SK-N-SH (cell line): ENCODE measurements at regions not wholly inside any gene's neighbourhood (a gene's known extent, or its start where the extent isn't known, plus 50 kb on each side); places are given as distances from the start of the nearest gene placed in this dataset.
A peak's percentile ranks its signal among the peaks of the same experiment; 100 is the strongest.

ENCODE experiments used
- EP300 ChIP-seq, 2 experiments: IDR thresholded peaks; 2 replicates each; pipeline versions ENCODE4 v1.4.0 to v1.6.1; 2012; ENCODE audit warnings: borderline replicate concordance in 1 of 2, low read depth in 1 of 2, low read length in 1 of 2
- RAD21 ChIP-seq: IDR thresholded peaks from 2 replicates; pipeline ENCODE4 v1.6.1; 2012; ENCODE audit warnings: mild to moderate bottlenecking, low read length
- RXRA ChIP-seq: IDR thresholded peaks from 2 replicates; pipeline ENCODE4 v1.4.0; 2012; ENCODE audit warnings: low read depth, mild to moderate bottlenecking, borderline replicate concordance
- YY1 ChIP-seq: IDR thresholded peaks from 2 replicates; pipeline ENCODE4 v1.4.0; 2012; ENCODE audit warnings: low read depth, mild to moderate bottlenecking
- TF ChIP-seq, protein P1 (sequence below): fragments of 200-600 bp; sonication (generic); IDR thresholded peaks from 2 replicates; pipeline ENCODE4 v1.6.1; 2017; ENCODE audit warnings: antibody characterized with exemption, mild to moderate bottlenecking, moderate library complexity
- TF ChIP-seq, protein P2 (sequence below): IDR thresholded peaks from 2 replicates; pipeline ENCODE4 v1.6.1; 2012; ENCODE audit warnings: mild to moderate bottlenecking, low read depth, low read length, moderate library complexity

DNA sequence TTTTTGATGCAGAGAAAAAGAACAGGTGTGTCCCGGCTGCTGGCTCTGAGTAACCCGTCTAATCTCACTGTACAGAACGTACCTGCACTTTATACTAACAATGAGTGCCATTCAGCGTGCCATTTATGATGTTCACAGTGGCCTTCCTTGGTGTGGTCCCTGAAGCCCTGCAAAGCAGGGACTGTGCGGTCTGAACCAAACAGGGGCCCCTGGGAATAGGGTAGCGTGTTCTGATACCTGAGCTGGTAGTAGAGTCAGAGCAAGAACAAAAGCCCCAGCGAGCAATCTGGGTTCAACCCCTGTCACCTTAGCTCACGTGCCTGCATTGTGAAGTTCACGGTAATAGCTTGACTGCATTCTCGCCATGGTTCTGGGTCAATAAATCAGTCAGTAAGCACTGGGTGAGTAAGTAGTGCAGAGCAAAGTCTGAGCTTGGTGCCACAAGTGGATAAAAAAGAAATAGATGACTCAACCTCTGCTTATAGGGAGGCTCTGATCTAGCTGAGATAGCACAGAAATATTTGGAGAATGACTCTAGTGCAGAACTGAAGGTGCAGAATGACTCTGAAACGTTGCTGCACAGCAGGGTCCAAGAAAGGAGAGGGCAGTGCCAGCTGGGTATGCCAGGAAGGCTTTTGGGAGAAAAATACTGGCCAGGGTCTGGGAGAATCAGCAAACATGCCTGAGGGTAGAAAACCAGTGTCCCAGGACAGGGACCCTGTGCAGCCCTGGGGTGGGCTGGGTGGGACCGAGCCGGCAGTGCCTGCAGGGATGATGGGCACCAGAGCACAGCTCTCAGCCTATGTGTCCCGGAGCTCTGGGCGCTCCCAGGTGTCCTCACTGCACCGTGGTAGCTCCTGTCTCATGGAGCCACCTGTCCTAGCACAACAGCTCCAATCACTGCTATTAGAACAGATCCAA, 125.9 kb downstream of the RHOU start:
- TF ChIP-seq, protein P1, sequence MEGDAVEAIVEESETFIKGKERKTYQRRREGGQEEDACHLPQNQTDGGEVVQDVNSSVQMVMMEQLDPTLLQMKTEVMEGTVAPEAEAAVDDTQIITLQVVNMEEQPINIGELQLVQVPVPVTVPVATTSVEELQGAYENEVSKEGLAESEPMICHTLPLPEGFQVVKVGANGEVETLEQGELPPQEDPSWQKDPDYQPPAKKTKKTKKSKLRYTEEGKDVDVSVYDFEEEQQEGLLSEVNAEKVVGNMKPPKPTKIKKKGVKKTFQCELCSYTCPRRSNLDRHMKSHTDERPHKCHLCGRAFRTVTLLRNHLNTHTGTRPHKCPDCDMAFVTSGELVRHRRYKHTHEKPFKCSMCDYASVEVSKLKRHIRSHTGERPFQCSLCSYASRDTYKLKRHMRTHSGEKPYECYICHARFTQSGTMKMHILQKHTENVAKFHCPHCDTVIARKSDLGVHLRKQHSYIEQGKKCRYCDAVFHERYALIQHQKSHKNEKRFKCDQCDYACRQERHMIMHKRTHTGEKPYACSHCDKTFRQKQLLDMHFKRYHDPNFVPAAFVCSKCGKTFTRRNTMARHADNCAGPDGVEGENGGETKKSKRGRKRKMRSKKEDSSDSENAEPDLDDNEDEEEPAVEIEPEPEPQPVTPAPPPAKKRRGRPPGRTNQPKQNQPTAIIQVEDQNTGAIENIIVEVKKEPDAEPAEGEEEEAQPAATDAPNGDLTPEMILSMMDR: no peak
- no peak for TF ChIP-seq YY1
- peak in 1 of 2 experiments; percentile 95; a peak in 2 of 4 replicates for TF ChIP-seq EP300 (IDR thresholded peaks at IDR 0.05; ENCODE audit: borderline replicate concordance in 1 of 2, low read depth in 1 of 2, low read length in 1 of 2)
- peak; percentile 91; the same call in 1 of the 2 replicates for TF ChIP-seq RXRA
- TF ChIP-seq RAD21: no peak
- TF ChIP-seq, protein P2, sequence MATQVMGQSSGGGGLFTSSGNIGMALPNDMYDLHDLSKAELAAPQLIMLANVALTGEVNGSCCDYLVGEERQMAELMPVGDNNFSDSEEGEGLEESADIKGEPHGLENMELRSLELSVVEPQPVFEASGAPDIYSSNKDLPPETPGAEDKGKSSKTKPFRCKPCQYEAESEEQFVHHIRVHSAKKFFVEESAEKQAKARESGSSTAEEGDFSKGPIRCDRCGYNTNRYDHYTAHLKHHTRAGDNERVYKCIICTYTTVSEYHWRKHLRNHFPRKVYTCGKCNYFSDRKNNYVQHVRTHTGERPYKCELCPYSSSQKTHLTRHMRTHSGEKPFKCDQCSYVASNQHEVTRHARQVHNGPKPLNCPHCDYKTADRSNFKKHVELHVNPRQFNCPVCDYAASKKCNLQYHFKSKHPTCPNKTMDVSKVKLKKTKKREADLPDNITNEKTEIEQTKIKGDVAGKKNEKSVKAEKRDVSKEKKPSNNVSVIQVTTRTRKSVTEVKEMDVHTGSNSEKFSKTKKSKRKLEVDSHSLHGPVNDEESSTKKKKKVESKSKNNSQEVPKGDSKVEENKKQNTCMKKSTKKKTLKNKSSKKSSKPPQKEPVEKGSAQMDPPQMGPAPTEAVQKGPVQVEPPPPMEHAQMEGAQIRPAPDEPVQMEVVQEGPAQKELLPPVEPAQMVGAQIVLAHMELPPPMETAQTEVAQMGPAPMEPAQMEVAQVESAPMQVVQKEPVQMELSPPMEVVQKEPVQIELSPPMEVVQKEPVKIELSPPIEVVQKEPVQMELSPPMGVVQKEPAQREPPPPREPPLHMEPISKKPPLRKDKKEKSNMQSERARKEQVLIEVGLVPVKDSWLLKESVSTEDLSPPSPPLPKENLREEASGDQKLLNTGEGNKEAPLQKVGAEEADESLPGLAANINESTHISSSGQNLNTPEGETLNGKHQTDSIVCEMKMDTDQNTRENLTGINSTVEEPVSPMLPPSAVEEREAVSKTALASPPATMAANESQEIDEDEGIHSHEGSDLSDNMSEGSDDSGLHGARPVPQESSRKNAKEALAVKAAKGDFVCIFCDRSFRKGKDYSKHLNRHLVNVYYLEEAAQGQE: 0 out of 2 replicates have a peak, but pooled peaks have one; percentile 16
